ENCODE measurements at regions not wholly inside any gene's neighbourhood (a gene's known extent, or its start where the extent isn't known, plus 50 kb on each side); places are given as distances from the start of the nearest gene placed in this dataset.
"Not testable (repeated sequence)": the region's sequence is repeated elsewhere in the genome, so short reads cannot be mapped to it uniquely, and the experiment has no call there.

DNA sequence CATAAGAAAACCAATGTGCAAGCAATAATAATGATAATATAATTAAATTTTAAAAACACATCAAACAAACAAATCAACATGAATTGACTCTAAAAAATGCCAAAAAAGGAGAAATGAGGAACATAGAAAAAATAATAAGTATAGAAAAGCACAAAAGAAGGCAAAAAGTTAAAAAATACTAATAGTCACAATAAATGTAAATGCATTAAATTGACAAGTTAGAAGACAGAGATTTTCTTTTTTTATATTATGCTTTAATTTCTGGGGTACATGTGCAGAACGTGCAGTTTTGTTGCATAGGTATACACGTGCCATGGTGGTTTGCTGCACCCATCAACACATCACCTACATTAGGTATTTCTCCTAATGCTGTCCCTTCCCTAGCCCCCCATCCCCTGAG lies 767.0 kb downstream of the ADCYAP1 start:
- not testable (repeated sequence) for ATAC-seq, DNase-seq

- no peak for DNase-seq
- ATAC-seq, result no peak
Observed at GRCh38 chr18:1676387-1676786, 771.7 kb downstream of the ADCYAP1 start.

GRCh38 chr18:1680108-1680507 lies 775.4 kb downstream of the ADCYAP1 start:
- DNase-seq, result no peak
- ATAC-seq, result no peak

DNA sequence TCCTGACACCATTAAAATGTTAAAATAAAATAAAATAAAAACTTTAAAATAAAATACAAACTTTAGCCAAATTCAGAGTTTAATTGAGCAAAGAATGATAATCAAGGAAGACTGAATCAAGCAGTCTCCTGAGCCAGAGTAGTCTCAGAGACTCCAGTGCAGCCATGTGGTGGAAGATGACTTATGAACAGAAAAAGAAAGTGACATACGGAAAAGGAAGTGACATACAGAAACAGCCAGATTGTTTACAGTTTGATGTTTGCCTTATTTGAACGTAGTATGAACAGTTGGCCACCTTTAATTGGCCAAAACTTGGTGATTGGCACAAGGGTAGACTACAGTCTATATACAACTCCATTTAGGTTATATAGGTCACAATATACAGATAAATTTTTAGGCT lies 787.2 kb downstream of the ADCYAP1 start:
- no peak for ATAC-seq

GRCh38 chr18:1708006-1708405 lies 803.3 kb downstream of the ADCYAP1 start:
- no peak for DNase-seq
- ATAC-seq, result no peak

More for the DNA sequence above, 787.2 kb downstream of the ADCYAP1 start:
- no peak for DNase-seq

DNA sequence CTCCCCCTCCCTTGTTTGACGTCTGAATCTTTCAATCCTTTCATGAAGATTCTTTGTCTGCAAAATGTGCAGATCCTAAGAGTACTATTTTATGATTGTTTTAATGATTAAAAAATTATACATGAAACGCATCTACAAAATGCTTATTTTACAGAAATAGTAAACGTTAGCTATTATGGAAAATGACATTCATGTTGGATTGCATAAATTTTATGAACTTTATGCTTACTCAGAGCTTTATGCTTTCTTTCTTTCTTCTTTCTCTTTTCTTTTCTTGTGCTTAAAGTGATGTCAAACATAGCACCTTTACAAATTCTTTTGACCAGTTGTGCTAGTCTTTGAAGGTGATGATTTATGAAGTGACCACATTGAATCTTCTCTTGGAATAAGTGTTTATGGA lies 805.4 kb downstream of the ADCYAP1 start:
- DNase-seq (no peak), ATAC-seq (no peak)

- ATAC-seq, result no peak
Observed at GRCh38 chr18:1732143-1732542, 827.5 kb downstream of the ADCYAP1 start.

DNA sequence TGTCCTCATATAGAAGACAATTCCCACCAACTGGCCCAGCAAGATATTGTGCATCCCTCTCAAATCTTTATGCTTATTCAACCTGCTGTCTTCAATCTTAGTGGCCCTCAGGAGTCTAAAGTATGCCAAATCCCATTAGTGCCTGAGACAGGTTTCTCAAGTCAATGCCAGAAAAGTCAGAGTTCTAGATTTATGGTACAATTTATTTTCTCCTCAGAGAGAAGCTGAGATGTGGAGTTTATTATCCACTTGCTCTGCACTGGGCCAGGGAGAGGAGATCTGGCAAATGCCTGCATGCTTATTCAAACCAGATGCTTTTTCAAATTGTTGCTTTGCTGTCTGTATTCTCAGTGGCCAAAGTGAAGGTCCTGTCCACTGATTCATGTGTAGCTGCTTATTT lies 825.2 kb downstream of the METTL4 start:
- no peak for ATAC-seq
- no peak for DNase-seq

More at GRCh38 chr18:1732143-1732542, 827.5 kb downstream of the ADCYAP1 start:
- DNase-seq, result no peak

DNA sequence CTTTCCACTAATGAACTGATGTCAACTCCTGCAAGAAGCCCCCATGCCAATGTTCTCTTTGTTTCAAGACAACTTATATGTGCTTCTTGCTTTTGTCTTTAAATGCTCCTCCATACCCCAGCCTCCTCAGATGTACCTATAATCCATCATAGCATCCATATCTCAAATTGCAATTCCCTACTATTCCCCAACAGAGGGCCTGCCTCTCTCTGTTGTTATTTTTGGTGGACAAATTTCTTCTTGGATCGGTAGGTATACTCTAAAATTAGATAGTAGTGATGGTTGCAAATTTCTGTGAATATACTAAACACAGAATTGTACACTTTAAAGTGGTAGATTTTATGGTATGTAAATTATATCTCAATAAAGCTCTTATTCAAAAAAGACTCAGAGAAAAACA lies 820.1 kb downstream of the METTL4 start:
- DNase-seq (no peak), ATAC-seq (no peak)

DNA sequence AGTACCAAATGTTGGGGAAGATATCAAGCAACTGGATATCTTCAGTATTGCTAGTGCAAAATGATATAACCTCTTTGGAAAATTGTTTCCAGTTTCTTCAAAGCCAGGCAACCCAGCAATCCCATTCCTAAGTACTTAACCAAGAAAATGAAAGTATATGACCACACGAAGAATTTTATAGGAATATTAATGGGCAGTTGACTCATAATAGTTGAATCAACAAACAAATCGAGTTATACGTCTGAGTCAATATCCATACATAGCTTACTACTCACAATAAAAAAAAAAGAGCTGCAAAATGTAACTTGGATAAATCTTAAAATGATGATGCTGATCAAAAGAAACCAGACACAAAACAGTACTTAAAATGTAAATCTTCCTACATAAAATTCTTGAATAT lies 810.4 kb downstream of the METTL4 start:
- ATAC-seq, result no peak
- DNase-seq, result no peak

DNA sequence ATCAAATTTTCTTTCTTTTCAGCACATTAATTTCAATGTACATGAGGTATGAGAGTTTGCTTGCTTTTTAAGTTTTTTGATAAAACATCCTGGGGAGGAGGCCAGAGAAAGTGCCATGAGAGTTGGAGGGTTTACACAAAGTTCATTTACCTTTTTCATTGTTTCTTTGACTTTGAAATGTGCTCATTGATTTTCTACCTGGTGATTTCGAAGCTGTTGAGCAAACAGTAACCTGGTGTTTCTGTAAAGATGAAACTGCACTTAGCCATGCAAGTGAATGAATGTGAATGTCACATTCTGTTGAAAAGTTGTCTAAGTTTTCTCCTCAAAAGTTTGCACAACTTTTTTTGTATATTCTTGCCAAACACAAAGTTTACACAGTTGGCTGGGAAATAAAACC lies 797.0 kb downstream of the METTL4 start:
- DNase-seq (no peak), ATAC-seq (no peak)

DNA sequence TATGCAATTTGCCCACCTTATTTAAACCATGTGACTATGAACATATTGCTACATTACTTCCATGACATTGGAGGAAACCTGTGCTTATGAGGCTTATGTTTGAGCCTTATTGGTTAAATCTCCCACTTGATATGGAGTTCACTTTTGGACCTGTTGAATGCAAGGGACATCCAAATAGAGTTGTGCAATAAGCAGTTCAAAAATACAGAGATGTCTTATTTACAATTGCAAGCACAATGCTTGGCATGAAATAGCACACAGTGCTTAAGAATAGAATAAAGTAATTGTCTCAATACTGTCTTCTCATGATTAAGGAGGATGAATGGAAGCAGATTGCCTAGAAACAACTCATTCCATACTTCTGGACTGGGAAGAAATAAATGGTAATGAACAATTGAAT lies 793.5 kb downstream of the METTL4 start:
- ATAC-seq (no peak), DNase-seq (no peak)

GRCh38 chr18:1778496-1779178 lies 792.7 kb downstream of the METTL4 start:
- ATAC-seq (no peak), DNase-seq (no peak)

DNA sequence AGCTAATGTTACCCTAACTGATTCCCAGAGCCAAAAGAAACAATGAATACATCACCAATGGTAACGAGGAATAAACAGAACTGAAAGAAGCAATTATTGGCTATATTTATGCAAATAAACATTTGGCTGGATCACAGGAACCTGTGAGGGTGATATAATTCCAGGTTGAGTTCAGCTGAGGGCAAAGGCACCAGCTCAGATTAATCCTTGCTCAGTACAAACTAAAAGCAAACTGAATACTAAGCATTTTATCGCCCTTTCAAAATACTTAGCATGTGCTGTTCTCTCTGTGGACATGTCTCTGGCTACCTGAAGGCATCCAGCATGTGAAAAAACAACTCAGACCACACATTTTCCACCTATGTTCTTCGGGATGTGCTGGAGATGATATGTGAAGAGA lies 791.7 kb downstream of the METTL4 start:
- DNase-seq (no peak), ATAC-seq (no peak)

DNA sequence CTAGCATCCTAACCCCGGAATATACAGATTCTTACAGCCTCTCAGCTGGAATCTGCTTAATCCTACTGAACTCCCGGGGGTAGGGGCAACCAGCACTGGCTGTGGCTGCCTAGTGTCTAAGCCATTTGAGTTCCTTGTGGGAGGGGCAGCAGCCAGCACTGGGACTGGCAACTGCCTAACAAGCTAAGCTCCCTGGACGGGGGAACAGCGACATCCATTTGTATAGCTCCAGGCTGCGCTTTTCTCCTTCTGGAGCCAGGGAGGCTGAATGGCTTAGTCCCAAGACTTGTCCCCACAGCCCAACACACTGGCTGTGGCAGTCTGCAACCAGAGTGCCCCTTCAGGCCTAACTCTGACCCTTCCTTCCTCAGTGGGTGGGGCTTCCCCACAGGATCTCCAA lies 787.2 kb downstream of the METTL4 start:
- no peak for ATAC-seq
- no peak for DNase-seq

DNA sequence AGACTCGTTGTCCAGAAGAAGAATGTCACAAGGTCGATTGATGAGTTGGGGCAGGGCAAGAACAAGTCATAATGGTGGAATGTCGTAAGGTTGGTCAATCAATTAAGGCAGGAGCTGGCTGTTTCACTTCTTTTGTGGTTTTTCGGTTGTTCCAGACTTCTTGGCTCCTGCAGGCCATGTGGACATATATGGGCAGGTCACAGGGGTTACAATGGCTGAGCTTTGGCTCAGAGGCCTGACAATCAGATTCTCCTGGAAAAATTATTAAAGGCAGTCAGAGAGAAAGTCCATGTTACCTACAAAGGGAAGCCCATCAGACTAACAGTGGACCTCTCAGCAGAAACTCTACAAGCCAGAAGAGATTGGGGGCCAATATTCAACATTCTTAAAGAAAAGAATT lies 785.3 kb downstream of the METTL4 start:
- DNase-seq, ATAC-seq: not testable (repeated sequence)

DNA sequence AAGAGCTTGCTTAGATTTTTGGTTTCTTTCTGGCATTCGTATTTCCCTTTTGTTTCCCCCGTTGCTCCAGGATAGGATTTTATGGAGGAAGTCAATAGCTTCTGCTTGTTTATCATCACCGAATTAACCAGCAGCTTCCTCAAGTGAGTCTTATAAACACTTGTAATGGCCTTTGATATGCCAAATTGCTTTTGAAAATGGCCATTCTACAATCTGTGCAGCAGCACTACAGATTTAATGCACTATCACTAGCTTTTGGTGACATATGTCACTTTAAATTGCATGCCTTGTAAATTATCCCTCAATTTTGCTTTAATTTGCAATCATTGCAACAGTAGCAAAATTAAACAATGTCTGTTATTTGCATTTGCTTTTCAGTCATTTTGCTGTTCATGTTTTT lies 774.7 kb downstream of the METTL4 start:
- no peak for ATAC-seq
- no peak for DNase-seq

- DNase-seq (no peak), ATAC-seq (no peak)
Observed at GRCh38 chr18:1797235-1797634, 774.1 kb downstream of the METTL4 start.

- DNase-seq (no peak), ATAC-seq (no peak)
Observed at GRCh38 chr18:1805521-1805920, 765.8 kb downstream of the METTL4 start.

- DNase-seq (no peak), ATAC-seq (no peak)
Observed at GRCh38 chr18:1806884-1807615, 764.3 kb downstream of the METTL4 start.

GRCh38 chr18:1811282-1811681 lies 760.0 kb downstream of the METTL4 start:
- DNase-seq (no peak), ATAC-seq (no peak)

DNA sequence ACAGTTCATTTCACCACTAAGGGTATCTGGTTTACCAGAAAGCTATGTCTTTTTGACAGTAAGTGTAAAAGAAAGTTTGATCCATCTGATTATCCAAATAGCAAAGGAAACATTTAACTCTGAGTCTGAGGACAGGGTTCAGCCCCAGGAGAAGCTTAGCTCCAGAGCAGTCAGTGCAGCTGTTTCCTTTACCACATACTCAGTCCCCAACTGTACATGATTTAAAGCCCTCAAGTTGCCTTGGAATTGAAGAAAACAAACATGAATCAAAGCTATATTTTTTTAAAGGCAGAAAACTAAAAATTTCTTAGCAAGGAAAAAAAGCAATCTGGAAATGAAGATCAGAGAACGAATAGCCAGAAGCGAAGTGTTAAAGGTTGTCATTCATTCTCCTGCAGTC lies 746.0 kb downstream of the METTL4 start:
- ATAC-seq (no peak), DNase-seq (no peak)

- DNase-seq, result no peak
- ATAC-seq, result no peak
Observed at GRCh38 chr18:1840878-1841277, 730.4 kb downstream of the METTL4 start.

DNA sequence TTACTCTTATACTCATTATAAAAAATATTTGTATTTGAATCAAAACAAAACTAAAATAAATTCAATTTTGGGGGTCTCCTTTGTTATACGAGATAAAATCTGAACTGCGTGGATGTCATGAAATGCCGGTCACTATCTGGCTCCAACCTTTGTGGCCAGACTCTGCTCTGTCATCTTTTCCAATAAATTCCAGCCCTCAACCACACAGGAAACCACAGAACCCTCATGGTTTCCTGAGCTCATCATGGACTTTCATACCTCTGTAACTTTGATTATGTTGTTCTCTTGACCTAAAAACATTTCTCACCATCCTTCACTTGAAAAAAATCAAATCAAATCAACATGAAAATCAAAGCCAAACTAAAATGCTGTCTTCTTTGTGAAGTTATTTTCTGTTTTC lies 724.7 kb downstream of the METTL4 start:
- DNase-seq (no peak), ATAC-seq (no peak)

Measured in stimulated activated naive CD8-positive, alpha-beta T cell treated with anti-CD3 and anti-CD28 coated beads, Interleukin-15, Interleukin-2, amounts not matched to agents 100 U/mL and 50 U/mL, for 24 hours (primary cell).